SJCRH30 (cell line): ENCODE measurements at regions not wholly inside any gene's neighbourhood (a gene's known extent, or its start where the extent isn't known, plus 50 kb on each side); places are given as distances from the start of the nearest gene placed in this dataset.

Experiments used
- DNase-seq, 2 experiments: peaks; one replicate each; pipeline ENCODE4 v3.0.0-alpha.2; 2015 to 2020
- H3K27ac ChIP-seq: fragments of 250-450 bp; sonication (Bioruptor Pico); 2 replicates; pipeline ENCODE4 v1.5.1; 2020; ENCODE audit warnings: mild to moderate bottlenecking, moderate library complexity
- H3K27me3 ChIP-seq: fragments of 250-450 bp; sonication (Bioruptor Pico); 2 replicates; pipeline ENCODE4 v1.5.1; 2020; ENCODE audit warnings: mild to moderate bottlenecking, moderate library complexity
- H3K36me3 ChIP-seq: fragments of 250-450 bp; sonication (Bioruptor Pico); 2 replicates; pipeline ENCODE4 v1.5.1; 2020; ENCODE audit warnings: mild to moderate bottlenecking, moderate library complexity
- H3K4me1 ChIP-seq: fragments of 250-450 bp; sonication (Bioruptor Pico); 2 replicates; pipeline ENCODE4 v1.5.1; 2020; ENCODE audit warnings: mild to moderate bottlenecking, moderate library complexity
- H3K4me3 ChIP-seq: fragments of 250-450 bp; sonication (Bioruptor Pico); 2 replicates; pipeline ENCODE4 v1.5.1; 2020; ENCODE audit warnings: mild to moderate bottlenecking, moderate library complexity
- H3K9me3 ChIP-seq: fragments of 250-450 bp; sonication (Bioruptor Pico); replicated peaks from 2 replicates; pipeline ENCODE4 v1.5.1; 2020; ENCODE audit warnings: mild to moderate bottlenecking, moderate library complexity

DNA sequence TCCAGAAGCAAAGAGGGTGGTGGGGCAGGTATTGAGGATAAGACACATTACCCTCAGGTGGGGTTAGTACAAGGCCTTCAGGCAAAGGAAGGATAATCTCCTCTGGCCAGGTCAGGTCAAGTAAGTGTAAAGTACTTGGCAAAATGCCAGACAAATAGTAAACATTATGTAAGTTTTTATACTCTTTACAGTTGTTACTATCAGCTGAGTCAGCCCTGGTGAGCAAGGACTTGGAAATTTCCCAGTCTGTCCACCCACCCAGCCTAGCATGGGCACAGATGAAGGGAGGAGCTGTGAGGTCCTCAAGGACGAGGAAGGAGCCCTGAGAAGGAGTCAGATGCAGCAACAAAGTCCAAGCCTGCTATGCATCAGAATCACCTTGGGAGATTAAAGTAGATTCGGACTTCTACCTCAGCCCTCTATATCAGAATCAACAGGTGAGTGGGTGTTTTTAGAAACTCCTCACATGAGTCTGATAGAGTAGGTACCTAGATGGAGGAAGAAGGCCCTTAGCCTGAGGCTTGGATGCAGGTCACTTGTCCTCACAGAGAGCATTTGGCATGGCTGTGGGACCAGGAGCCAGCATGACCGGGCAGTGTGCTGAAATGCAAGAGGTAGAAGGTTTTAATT lies 50.2 kb upstream of the BARX1 start:
- Histone ChIP-seq H3K4me3 (no peak overlapping the region), H3K9me3 (no peaks in the 10 kb centered on the region), H3K4me1 (no peaks in the 10 kb centered on the region), H3K27ac (no peak overlapping the region), H3K27me3 (no peaks in the 10 kb centered on the region), H3K36me3 (no peaks in the 10 kb centered on the region)
- no peak for DNase-seq
